Panc1 (cell line): ENCODE measurements at regions not wholly inside any gene's neighbourhood (a gene's known extent, or its start where the extent isn't known, plus 50 kb on each side); places are given as distances from the start of the nearest gene placed in this dataset.

ENCODE experiments used
- CTCF ChIP-seq: fragments of 450-650 bp; IDR thresholded peaks from 2 replicates; pipeline ENCODE4 v1.5.1; 2017; ENCODE audit warnings: mild to moderate bottlenecking
- POLR2AphosphoS5 ChIP-seq: IDR thresholded peaks from 2 replicates; pipeline ENCODE4 v1.6.1; 2012; ENCODE audit warnings: mild to moderate bottlenecking, low read depth, low read length, moderate library complexity
- REST ChIP-seq, 2 experiments: IDR thresholded peaks; 2 replicates each; pipeline ENCODE4 v1.6.1; 2011 to 2012; ENCODE audit warnings: low read depth in 2 of 2, control low read depth in 1 of 2, low read length in 1 of 2, mild to moderate bottlenecking in 1 of 2, moderate library complexity in 1 of 2; ENCODE audit not compliant: insufficient read depth in 1 of 2
- SIN3A ChIP-seq: IDR thresholded peaks from 2 replicates; pipeline ENCODE4 v1.6.1; 2012; ENCODE audit warnings: low read depth, mild to moderate bottlenecking, low read length, moderate library complexity, borderline replicate concordance; ENCODE audit not compliant: insufficient read depth
- TCF7L2 ChIP-seq: IDR thresholded peaks from 2 replicates; pipeline ENCODE4 v1.6.1; 2011; ENCODE audit warnings: mild to moderate bottlenecking, low read depth, low read length, inconsistent platforms

- TF ChIP-seq CTCF, result no peak
- no peak for TF ChIP-seq TCF7L2
- no peak for TF ChIP-seq REST (IDR thresholded peaks at IDR 0.05; ENCODE audit: insufficient read depth in 1 of 2, low read depth in 2 of 2, low read length in 1 of 2)
- no peak for TF ChIP-seq POLR2AphosphoS5
- TF ChIP-seq SIN3A, result no peak
Measured at GRCh38 chr6:65876668-65877067, 169.6 kb upstream of the EYS start.
